GM19351 (cell line): ENCODE measurements at regions not wholly inside any gene's neighbourhood (a gene's known extent, or its start where the extent isn't known, plus 50 kb on each side); places are given as distances from the start of the nearest gene placed in this dataset.

Experiments used
- ATAC-seq: cut with Tn5 transposase; IDR thresholded peaks from one replicate; pipeline ENCODE4 v1.9.1; 2021; ENCODE audit warnings: mild to moderate bottlenecking, moderate library complexity; ENCODE audit not compliant: unreplicated experiment

- no peak for ATAC-seq
These were observed 264.2 kb downstream of the ZSWIM6 start for GRCh38 chr5:61596265-61596664.

- no peak for ATAC-seq
These were observed 265.6 kb downstream of the ZSWIM6 start for GRCh38 chr5:61597684-61598083.

DNA sequence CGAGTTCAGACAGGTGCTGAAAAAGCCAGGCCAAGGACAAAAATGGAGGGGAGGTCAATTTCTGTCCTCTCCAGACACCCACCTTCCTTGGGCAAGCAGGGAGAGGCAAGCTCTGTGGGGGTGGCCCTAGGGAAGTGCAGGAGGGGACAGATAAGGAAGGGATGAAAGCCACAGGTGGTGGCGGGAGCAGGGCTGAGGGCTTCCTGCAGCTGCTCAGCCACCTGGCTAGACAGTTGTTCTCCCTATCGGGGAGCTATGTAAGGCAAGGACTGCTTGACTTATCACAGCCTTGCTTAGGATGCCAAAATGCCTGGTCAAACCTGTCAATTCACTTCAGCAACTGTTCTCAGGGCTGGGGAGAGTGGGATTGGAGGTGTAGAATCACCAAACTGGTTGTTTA is 266.1 kb downstream of the ZSWIM6 start:
- no peak for ATAC-seq

DNA sequence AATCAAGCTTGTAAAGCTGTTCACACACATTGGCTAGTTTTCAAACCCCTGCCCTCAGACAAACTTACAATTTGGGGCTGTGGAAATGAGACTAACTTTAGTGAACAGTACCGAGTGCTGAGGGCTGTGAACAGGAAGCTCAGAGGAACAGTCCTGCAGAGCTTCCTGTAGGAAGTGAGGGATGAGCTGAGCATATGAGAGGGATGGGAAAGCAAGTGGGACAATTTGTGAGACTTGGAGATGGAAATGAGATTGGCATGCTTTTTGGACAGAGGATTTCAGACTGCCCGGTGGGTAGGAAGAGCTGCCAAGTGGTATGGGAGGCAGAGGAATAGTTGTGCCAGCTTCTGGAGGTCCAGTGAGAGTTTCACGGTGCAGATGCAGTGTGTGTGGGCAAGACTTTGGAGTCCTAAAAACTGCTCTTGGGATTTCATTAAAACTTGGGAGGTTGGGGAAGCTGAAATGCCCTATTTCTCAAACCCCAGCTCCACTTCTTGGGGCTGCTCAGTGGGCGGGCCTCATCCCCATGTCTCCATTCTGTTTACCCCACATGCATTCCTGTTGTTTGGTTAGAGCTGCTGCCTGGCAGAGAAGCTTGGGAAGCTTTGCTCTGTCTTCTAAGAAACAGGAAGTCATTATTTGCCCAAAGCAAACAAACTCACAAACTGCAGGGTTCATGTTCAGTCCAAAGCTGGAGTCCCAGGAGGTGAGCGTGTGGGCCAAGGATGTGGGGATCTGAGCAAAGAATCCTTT is 267.5 kb downstream of the ZSWIM6 start:
- no peak for ATAC-seq

GRCh38 chr5:61600123-61600444 is 268.0 kb downstream of the ZSWIM6 start:
- ATAC-seq: no peak

- no peak for ATAC-seq
These were observed 269.0 kb downstream of the ZSWIM6 start for GRCh38 chr5:61600945-61601511.

DNA sequence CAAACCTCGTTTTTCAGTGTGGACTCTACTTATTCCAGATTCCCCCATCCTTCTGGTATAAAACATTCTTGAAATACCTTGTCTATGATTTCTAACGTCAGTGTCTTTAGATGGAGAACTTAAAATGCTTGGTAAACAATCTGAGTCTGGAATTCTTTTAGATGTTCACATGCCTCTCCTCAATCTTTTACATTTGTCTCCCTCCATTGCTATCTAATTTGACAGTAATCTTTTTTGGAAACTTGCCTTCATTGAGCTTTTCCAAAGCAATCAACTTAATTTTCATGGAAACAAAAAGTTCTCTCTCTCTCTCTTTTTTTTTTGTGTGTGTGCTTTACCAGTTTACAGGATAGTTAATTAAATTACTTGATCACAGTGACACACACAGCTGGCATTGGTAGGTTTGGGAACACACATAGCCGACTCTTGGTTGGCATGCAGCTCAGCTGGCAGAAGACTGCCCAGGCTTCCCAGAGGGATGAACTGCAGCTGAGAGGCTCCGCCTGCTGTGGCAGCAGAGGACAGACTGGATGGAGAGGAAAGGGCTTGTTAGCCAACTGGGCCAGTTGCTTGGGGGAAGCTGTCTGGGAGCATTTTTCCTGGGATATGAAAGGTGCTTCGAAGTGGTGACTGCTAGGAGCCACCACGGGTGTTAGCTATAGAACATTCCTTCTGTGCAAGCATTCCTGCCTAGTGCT is 271.3 kb downstream of the ZSWIM6 start:
- no peak for ATAC-seq

DNA sequence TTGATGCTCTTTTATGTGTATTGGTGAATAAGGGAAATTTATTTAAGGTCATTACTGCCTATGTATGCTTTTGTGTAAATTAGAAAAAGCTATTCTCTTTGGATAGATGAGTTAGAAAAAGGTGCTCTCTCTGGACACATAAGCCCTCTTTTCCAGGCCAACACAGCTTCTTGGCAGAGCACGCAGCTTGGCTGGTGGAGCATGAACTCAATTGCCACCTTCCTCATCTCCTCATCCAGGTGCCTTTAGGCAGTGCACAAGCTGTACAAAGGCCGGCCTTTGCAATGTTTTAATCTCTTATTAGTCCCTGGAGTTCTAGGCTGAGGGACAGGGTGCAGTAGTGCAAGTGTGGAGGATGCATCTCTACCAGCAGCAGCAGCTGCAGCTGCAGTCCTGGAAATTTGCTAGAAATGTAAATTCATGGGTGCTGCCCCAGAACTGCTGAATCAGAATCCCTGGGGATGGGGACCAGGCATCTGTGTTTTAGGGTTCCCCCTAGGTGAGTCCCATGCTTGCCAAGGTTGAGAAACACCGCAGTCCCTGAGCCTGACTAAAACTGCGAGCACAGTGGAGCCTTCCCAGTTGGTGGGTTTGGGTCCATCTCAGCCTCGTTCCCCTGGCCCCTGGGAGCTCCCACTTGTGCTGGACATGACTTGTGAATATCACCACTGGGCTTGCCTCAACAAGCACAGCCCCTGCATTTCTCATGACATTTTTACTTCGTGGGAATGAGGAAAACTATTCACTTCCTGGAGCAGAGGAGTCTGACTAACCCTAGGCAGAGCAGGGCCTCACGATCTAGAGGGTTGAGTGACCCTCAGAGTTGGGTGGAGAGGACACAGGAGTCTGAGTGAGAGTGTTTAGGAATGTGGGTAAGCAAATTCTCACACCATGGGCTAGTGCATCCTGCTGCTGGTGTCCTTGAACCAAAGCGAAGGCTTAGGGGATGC is 272.3 kb downstream of the ZSWIM6 start:
- no peak for ATAC-seq

DNA sequence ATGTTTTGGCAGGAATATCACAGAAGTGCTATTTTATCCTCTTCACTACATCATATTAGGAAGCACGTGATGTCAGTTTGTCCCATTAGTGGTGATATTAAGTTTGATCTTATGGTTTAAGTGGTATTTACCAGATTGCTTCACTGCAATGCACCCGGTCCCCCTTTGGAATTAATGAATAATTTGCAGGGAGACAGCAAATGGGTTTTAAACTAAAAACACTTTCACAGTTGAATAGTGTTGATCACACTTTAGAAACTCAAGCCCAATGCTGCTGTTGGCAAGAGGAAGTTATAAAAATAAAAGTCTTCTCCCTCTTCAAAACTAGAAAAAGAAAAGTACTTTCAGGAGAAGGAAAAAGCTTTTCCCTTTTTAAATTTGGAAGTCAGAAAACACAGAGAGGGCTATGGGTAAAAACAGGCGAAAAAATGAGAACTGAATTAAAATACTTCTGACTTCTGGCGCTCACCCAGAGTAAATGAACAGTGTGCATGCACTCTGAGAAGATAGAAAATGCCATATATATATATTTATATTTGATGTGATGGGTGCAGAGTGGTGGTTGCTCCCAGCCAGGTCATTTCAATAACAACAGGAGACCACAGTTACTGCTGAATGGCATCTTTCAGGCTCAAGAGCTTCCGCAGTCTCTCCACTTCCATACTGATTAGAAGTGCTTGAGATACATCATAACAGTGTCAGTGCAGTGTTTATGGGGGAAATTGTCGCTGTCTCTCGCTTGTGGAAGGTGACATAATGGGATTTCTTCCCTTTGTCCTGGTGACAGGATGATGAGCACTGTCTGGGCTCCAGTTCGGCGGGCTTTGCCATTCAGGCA is 278.0 kb downstream of the ZSWIM6 start:
- no peak for ATAC-seq

DNA sequence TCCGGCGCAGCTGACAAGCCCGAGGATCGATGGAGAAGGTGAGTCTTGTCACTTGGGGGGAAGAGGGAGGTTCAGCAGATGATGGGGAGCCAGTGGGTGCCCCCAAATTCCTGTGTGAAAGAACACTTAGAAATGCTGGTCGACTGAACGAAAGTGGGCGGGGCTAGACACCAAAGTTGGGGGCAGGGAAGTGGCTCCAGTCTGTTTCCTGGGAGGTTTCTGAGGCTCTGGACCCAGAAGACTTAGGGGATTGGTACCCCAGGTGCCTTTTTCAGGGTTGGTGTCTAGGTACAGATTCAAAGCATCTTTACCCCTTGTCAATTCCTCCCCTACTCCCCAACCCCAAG is 278.6 kb downstream of the ZSWIM6 start:
- ATAC-seq: no peak

- no peak for ATAC-seq
These were observed 280.4 kb downstream of the ZSWIM6 start for GRCh38 chr5:61612431-61612830.

DNA sequence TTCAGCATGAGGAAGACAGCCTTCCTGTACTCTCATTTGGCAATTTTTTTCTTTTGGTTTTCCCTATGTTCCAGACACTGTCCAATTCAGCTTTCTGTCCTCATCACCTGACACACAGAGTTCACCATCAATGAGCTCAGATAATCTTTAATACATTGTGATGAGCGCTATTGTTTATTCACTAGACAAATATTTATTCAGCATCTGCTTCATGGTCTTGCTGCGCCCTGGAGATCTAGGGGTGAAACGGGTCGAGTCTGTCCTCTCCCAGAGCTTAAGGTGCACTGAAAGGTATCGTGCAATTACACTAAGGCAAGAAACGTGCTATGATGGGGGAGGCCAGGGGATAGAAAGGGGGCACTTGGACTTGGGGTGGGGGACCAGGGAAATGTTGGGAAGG is 281.6 kb downstream of the ZSWIM6 start:
- ATAC-seq: no peak

GRCh38 chr5:61614606-61615005 is 282.5 kb downstream of the ZSWIM6 start:
- no peak for ATAC-seq

DNA sequence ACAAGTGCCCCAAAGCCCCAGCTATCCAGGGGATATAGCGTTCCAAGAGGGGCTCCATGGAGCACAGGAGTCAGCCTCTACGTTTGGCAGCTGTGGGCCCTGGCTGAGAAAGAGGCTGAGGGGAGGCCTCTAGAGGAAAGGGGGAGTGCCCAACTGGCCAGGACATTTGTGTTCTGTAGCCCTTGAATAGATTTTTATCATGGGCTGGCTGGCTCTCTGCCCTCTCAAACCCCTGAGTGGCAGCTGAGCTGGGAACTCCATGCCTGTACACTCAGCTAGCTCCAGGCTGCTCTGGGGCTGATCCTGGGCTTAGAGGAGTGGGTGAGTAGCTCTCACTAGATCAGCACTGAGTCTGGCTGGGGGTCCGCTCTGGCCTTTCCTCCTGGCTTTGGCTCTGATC is 285.0 kb downstream of the ZSWIM6 start:
- ATAC-seq: no peak

DNA sequence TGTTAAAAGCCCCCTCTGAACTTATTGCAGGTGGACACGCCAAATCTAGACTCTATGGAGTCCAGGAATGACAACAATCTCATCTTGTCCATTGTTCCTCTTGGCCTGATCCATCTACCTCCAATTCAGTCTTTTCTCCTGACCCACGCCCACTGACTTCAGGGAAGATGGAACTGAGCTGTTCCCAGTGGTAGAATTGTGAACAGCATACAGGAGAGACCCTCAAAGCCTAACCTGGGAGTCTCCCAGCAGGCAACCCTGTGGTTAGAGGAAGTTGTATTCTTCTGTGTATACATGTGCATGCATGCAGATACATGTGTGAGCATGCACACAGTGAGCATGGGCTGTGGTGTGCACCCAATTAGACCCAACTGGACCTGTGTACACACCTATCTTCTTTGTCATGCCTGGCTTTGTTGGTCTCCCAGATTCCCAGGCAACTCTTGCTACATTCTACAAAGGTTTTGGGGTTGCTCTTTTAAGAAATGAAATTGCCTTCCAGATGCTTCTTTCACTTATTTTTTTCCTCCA is 286.0 kb downstream of the ZSWIM6 start:
- no peak for ATAC-seq

- ATAC-seq: no peak
These were observed 286.5 kb downstream of the ZSWIM6 start for GRCh38 chr5:61618577-61618976.

DNA sequence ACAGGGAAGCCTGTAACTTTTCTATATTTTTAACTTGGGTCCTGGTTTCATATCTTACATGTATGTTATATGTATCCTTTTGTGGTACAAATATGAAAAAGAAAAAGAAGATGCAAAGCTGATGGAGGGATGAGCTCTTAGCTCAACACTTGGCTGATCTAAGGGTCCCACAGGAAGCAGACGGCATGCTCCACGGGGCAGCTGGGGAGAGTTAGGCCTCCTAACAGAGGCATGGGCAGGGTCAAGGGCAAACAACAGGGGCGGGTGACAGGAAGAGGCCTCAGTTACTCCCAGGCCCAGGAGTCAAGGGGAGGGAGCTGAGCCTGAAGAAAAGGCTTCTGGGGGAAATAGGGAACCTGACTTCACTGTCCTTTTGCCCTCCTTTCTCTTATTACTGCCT is 287.2 kb downstream of the ZSWIM6 start:
- no peak for ATAC-seq

- ATAC-seq: no peak
These were observed 287.9 kb downstream of the ZSWIM6 start for GRCh38 chr5:61619777-61620518.

DNA sequence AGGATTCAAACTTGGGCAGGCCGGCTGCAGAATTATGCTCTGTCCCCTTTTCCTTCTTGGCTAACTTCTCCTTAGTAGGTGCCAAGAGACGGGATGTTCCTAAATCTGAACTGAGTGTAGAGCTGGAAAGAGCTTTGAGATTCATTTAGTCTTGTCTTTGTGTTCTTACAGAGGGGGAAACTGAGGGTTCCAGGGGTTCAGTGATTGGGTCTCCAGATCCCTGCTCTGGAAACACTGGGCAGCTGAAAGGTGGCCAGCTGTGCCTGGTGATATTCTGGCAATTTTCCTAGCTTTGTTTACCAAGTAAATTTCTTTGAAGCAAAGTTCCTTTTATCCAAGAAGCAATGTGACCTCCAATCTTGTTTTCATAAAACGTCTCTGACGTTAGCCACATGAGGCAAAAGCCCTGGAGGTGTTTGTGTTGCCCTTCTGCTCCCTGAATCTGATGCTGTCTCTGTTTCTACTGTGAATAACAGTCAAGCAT is 288.7 kb downstream of the ZSWIM6 start:
- no peak for ATAC-seq
